Chondrocyte (in vitro differentiated cells): ENCODE measurements at regions not wholly inside any gene's neighbourhood (a gene's known extent, or its start where the extent isn't known, plus 50 kb on each side); places are given as distances from the start of the nearest gene placed in this dataset.

ENCODE experiments used
- DNase-seq: peaks from one replicate; pipeline ENCODE4 v3.0.0; 2021; ENCODE audit warnings: mixed read lengths, low spot score
- H3K27ac Mint-ChIP-seq: one replicate; pipeline ENCODE4 v1.8.0; 2021; ENCODE audit warnings: mild to moderate bottlenecking, moderate library complexity, mixed read lengths; ENCODE audit not compliant: unreplicated experiment
- H3K27me3 Mint-ChIP-seq: 2 replicates; pipeline ENCODE4 v1.8.0; 2021; ENCODE audit warnings: low read depth, mixed read lengths
- H3K36me3 Mint-ChIP-seq: 2 replicates; pipeline ENCODE4 v1.8.0; 2021; ENCODE audit warnings: low read depth, mixed read lengths
- H3K4me1 Mint-ChIP-seq: 2 replicates; pipeline ENCODE4 v1.8.0; 2021; ENCODE audit warnings: low read depth, mild to moderate bottlenecking, mixed read lengths
- H3K4me3 Mint-ChIP-seq: one replicate; pipeline ENCODE4 v1.8.0; 2021; ENCODE audit warnings: mild to moderate bottlenecking, moderate library complexity, mixed read lengths; ENCODE audit not compliant: unreplicated experiment
- H3K9me3 Mint-ChIP-seq: 2 replicates; pipeline ENCODE4 v1.8.0; 2021; ENCODE audit warnings: low read depth, mixed read lengths
- TF ChIP-seq, protein P1 (sequence below): fragments of 200-600 bp; sonication (generic); IDR thresholded peaks from 2 replicates; pipeline ENCODE4 v1.5.0; 2021; ENCODE audit warnings: antibody characterized with exemption, mild to moderate bottlenecking, moderate library complexity

DNA sequence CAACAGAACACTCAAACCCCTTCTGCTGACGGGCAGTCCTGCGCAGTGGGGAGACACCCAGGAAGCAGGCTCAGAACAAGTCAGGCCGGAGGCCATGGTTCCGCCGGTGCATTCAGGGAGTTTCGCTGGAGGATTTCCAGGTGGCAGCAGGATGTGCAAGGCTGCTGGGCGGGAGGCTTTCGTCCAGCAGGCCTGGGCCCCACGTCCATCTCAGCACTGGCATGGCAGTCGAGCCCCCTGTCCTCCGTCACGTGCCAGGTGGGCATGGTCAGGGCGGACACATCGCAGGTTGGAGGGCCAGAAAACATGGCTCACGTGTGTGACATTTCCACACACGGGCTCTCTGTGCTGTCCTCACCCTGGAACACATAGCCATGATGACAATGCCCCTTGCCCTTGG lies 299.9 kb upstream of the IRX2 start:
- Mint-ChIP-seq H3K4me1 (no peaks in the 10 kb centered on the region), H3K9me3 (peaks cover 17% of the 10 kb centered on the region), H3K4me3 (no peak overlapping the region), H3K36me3 (no peaks in the 10 kb centered on the region), H3K27me3 (no peaks in the 10 kb centered on the region), H3K27ac (no peak overlapping the region)
- DNase-seq: no peak
- TF ChIP-seq, protein P1, sequence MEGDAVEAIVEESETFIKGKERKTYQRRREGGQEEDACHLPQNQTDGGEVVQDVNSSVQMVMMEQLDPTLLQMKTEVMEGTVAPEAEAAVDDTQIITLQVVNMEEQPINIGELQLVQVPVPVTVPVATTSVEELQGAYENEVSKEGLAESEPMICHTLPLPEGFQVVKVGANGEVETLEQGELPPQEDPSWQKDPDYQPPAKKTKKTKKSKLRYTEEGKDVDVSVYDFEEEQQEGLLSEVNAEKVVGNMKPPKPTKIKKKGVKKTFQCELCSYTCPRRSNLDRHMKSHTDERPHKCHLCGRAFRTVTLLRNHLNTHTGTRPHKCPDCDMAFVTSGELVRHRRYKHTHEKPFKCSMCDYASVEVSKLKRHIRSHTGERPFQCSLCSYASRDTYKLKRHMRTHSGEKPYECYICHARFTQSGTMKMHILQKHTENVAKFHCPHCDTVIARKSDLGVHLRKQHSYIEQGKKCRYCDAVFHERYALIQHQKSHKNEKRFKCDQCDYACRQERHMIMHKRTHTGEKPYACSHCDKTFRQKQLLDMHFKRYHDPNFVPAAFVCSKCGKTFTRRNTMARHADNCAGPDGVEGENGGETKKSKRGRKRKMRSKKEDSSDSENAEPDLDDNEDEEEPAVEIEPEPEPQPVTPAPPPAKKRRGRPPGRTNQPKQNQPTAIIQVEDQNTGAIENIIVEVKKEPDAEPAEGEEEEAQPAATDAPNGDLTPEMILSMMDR: no peak

DNA sequence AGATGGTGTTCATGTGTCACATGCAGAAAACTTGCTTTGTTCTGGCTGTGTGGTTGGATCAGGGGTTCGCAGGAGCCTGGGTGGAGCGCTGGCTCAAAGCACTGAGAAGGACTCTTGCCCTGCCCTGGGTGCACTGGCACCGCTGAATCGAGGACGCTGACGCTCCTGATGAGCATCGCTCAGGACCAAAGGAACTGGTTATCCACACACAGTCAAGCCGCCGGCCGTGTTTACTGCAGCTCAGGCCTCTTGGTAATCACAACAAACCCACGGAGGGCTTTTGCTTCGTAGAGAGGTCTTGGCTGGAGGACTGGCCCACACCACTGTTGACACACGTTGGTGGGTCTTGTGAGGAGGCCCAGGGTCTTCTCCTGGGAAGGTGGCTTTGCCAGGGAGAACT lies 299.4 kb upstream of the IRX2 start:
- no peaks in the 10 kb centered on the region for H3K27me3 Mint-ChIP-seq
- no peaks in the 10 kb centered on the region for H3K4me1 Mint-ChIP-seq
- DNase-seq: no peak
- H3K27ac Mint-ChIP-seq: no peak overlapping the region
- TF ChIP-seq, protein P1: no peak
- H3K36me3 Mint-ChIP-seq: no peaks in the 10 kb centered on the region
- peaks cover 17% of the 10 kb centered on the region for H3K9me3 Mint-ChIP-seq
- H3K4me3 Mint-ChIP-seq: no peak overlapping the region

DNA sequence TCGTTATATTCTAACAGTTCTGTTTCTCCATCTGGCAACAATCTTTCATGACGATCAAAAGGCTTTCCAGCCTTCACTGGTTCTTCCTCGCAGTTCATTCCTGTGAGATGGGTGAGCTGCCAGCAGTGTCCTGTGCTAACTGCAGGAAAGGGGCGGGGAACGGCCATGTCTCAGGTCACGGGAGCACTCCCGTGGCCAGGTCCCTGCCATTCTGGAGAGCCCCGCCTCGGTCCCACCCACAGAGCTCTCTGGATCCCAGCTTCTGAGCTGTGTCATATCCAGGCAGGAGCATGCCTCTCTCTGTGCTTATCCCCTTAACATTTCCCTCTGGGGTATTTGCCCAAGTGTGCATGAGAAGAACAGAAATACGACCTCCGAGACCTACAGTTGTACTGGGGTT lies 297.8 kb upstream of the IRX2 start:
- no peaks in the 10 kb centered on the region for H3K4me1 Mint-ChIP-seq
- H3K27me3 Mint-ChIP-seq: no peaks in the 10 kb centered on the region
- DNase-seq: no peak
- no peaks in the 10 kb centered on the region for H3K36me3 Mint-ChIP-seq
- H3K9me3 Mint-ChIP-seq: peaks cover 17% of the 10 kb centered on the region
- H3K4me3 Mint-ChIP-seq: no peak overlapping the region
- no peak overlapping the region for H3K27ac Mint-ChIP-seq
- TF ChIP-seq, protein P1: no peak

DNA sequence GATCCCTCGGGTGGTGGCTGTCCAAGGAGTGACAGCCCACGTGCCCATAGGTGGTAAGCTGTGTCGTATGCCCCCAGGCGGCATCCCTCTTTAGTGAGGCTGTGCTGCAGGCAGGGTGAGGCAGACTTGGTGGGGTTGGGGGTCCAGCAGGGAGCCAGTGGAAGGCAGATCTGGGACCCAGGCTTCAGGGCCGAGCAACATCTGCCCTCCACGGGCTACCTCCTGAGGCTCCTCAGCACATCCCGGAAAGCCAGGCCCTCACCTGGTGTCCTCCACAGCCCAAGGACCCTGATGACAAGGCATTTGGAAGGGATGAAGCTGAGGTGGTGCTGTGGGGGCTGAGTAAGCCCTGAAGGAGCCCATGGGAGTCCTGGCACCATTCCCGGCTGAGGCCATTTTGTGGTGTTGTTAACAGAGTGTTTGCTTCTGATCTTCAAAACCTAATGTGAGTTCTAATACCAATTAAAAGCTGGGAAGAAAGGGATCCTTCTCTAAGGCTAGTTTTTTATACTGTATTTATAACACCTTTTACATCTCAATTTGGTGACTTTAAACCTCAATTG lies 295.8 kb upstream of the IRX2 start:
- no peaks in the 10 kb centered on the region for H3K27me3 Mint-ChIP-seq
- no peaks in the 10 kb centered on the region for H3K36me3 Mint-ChIP-seq
- H3K4me3 Mint-ChIP-seq: no peak overlapping the region
- no peaks in the 10 kb centered on the region for H3K4me1 Mint-ChIP-seq
- TF ChIP-seq, protein P1: no peak
- H3K27ac Mint-ChIP-seq: no peak overlapping the region
- peaks cover 28% of the 10 kb centered on the region for H3K9me3 Mint-ChIP-seq
- no peak for DNase-seq

DNA sequence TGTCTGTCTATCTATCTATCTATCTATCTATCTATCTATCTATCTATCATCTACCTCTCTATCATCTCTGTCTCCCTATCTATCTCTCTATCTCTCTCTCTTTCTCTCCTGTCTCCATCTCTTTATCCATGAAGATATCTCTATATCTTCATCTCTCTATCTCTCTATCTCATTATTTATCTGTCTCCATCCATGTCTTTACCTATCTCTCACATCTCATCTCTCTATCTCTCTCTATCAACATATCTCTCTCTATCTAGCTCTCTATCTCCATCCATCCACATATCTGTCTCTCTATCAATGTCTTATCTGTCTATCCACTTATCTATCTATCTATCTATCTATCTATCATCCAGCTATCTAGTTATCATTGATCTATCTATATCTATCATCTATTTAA lies 292.1 kb upstream of the IRX2 start:
- H3K36me3 Mint-ChIP-seq: no peaks in the 10 kb centered on the region
- TF ChIP-seq, protein P1: no peak

More for the DNA sequence above, 292.1 kb upstream of the IRX2 start:
- H3K27ac Mint-ChIP-seq: no peak overlapping the region
- H3K9me3 Mint-ChIP-seq: peaks cover 27% of the 10 kb centered on the region
- H3K4me3 Mint-ChIP-seq: no peak overlapping the region
- DNase-seq: no peak
- no peaks in the 10 kb centered on the region for H3K27me3 Mint-ChIP-seq
- H3K4me1 Mint-ChIP-seq: no peaks in the 10 kb centered on the region
